Transverse colon (tissue), 4 donors: ENCODE measurements at regions not wholly inside any gene's neighbourhood (a gene's known extent, or its start where the extent isn't known, plus 50 kb on each side); places are given as distances from the start of the nearest gene placed in this dataset.

Experiments used
- DNase-seq: peaks from one replicate; pipeline ENCODE4 v3.0.0-alpha.2; 2019
- H3K27ac ChIP-seq, 4 donors: fragments of 200-600 bp; sonication (generic); 2 replicates each; pipeline ENCODE4 v1.5.1; 2016 to 2018; ENCODE audit warnings: inconsistent platforms in 4 of 4
- H3K27me3 ChIP-seq: fragments of 200-600 bp; sonication (generic); 2 replicates; pipeline ENCODE4 v1.5.1; 2017; ENCODE audit warnings: inconsistent platforms
- H3K36me3 ChIP-seq, 4 donors: fragments of 200-600 bp; sonication (generic); 2 replicates each; pipeline ENCODE4 v1.5.1; 2017 to 2019; ENCODE audit warnings: inconsistent platforms in 4 of 4
- H3K4me1 ChIP-seq, 4 donors: fragments of 200-600 bp; sonication (generic); 2 replicates each; pipeline ENCODE4 v1.5.1; 2017 to 2020; ENCODE audit warnings: inconsistent platforms in 4 of 4
- H3K4me3 ChIP-seq, 4 donors: fragments of 200-600 bp; sonication (generic); 1 replicate in 1 of 4; 2 replicates in 3 of 4; pipeline versions ENCODE4 v1.5.1 to v1.6.1; 2017 to 2019; ENCODE audit warnings: inconsistent platforms in 4 of 4
- H3K9me3 ChIP-seq, 2 donors: fragments of 200-600 bp; sonication (generic); 2 replicates each; pipeline ENCODE4 v1.5.1; 2017 to 2019; ENCODE audit warnings: inconsistent platforms in 2 of 2
- CTCF ChIP-seq, 5 experiments: fragments of 200-600 bp in 3 of 5; fragments of 450-650 bp in 2 of 5; sonication (generic) in 3 of 5; IDR thresholded peaks; 1 replicate in 2 of 5; 2 replicates in 3 of 5; pipeline ENCODE4 v1.5.1; 2016 to 2017; ENCODE audit warnings: antibody characterized with exemption in 5 of 5, inconsistent platforms in 3 of 5, mild to moderate bottlenecking in 2 of 5, moderate library complexity in 1 of 5
- EP300 ChIP-seq: sonication (generic); formaldehyde crosslinking; IDR thresholded peaks from one replicate; pipeline ENCODE4 v1.6.1; 2017; ENCODE audit warnings: antibody characterized with exemption, low read depth
- POLR2A ChIP-seq: fragments of 450-650 bp; IDR thresholded peaks from one replicate; pipeline ENCODE4 v1.6.1; 2016; ENCODE audit warnings: antibody characterized with exemption, mild to moderate bottlenecking, moderate library complexity
- POLR2AphosphoS5 ChIP-seq, 3 donors: sonication (generic); formaldehyde crosslinking; IDR thresholded peaks; one replicate each; pipeline ENCODE4 v1.6.1; 2016; ENCODE audit warnings: antibody characterized with exemption in 3 of 3
- WGBS, 2 donors: methylation state at CpG; one replicate each; pipeline ENCODE4 v1.1.5; 2018; ENCODE audit warnings: low coverage in 1 of 2; 5-methylcytosine and 5-hydroxymethylcytosine counted together
- in situ Hi-C, 4 donors: fragments of 200-750 bp; cut with MboI; loops; one replicate each; pipeline versions ENCODE4 v1.15.0 to v1.15.1; 2017; ENCODE audit warnings: low sequenced_read_pairs in 3 of 4, low pct_ligation_motif_present in 1 of 4, low pct_unique_long_range_greater_than_20kb in 1 of 4
- intact Hi-C: fragments of 100-400 bp; cut with DNase I; formaldehyde crosslinking; loops from one replicate; pipeline ENCODE4 v1.15.1; 2023; ENCODE audit warnings: low total_unique reads

GRCh38 chr2:145596416-145596815 is 1076.5 kb upstream of the ZEB2 start:
- 82 to 88% methylated on average over 3 of the region's 3 CpGs for WGBS, 2 donors
- in situ Hi-C loops (no loop called here), intact Hi-C loops (no loop called here)
- no peak overlapping the region for H3K4me3 ChIP-seq
- no peak for TF ChIP-seq POLR2A
- TF ChIP-seq EP300 = no peak
- TF ChIP-seq POLR2AphosphoS5 (IDR thresholded peaks at IDR 0.05) = no peak
- no peaks in the 10 kb centered on the region for H3K27me3 ChIP-seq
- no peaks in the 10 kb centered on the region for H3K9me3 ChIP-seq
- no peaks in the 10 kb centered on the region for H3K4me1 ChIP-seq
- DNase-seq = no peak
- no peak overlapping the region for H3K27ac ChIP-seq
- H3K36me3 ChIP-seq = no peaks in the 10 kb centered on the region

GRCh38 chr2:145595296-145595695 is 1075.4 kb upstream of the ZEB2 start:
- intact Hi-C loops = no loop called here
- H3K27me3 ChIP-seq = no peaks in the 10 kb centered on the region
- in situ Hi-C loops = no loop called here
- TF ChIP-seq CTCF (IDR thresholded peaks at IDR 0.05) (no peak), POLR2AphosphoS5 (IDR thresholded peaks at IDR 0.05) (no peak), POLR2A (no peak), EP300 (no peak)
- no peak for DNase-seq
- H3K4me3 ChIP-seq = no peak overlapping the region
- H3K4me1 ChIP-seq = no peaks in the 10 kb centered on the region
- H3K36me3 ChIP-seq = no peaks in the 10 kb centered on the region
- no peak overlapping the region for H3K27ac ChIP-seq
- 86 to 90% methylated on average over 3 of the region's 3 CpGs for WGBS, 2 donors
- no peaks in the 10 kb centered on the region for H3K9me3 ChIP-seq

DNA sequence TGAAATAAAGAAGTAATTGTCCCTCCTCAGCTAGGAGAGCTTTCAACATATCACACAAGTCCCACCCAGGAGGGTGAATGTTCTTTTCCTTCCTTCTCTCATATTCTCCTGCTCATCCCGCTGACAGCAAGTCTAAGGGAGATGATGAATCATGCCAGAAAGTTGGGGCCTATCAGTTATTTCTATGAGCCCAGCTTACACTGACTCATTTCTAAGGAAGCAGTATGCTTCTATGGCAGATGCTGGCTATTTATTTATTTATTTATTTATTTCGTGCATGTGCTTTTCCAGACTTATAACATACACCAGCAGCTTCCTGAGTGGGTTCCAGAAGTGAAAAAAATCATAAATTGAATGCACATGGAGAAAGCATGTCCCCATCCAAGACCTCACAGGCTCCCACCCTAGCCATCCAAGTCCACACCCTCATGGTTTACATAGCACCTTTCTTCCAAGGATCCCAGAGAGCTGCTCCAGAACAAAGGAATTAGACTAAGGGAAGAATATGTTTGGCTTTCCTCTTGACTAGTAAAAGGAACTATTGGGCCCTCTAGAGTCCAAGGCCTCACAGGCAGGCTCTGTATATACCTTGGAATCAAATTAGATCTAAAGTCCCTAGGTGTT is 1074.2 kb upstream of the ZEB2 start:
- no peaks in the 10 kb centered on the region for H3K9me3 ChIP-seq
- intact Hi-C loops (no loop called here), in situ Hi-C loops (no loop called here)
- 67% methylated on average over 2 of the region's 2 CpGs for WGBS, 2 donors
- no peak overlapping the region for H3K27ac ChIP-seq
- H3K36me3 ChIP-seq = no peaks in the 10 kb centered on the region
- TF ChIP-seq EP300 (no peak), POLR2A (no peak), CTCF (IDR thresholded peaks at IDR 0.05) (no peak), POLR2AphosphoS5 (IDR thresholded peaks at IDR 0.05) (no peak)
- H3K4me1 ChIP-seq = no peaks in the 10 kb centered on the region
- no peaks in the 10 kb centered on the region for H3K27me3 ChIP-seq
- DNase-seq = no peak
- H3K4me3 ChIP-seq = no peak overlapping the region

- H3K9me3 ChIP-seq = no peaks in the 10 kb centered on the region
- no peak overlapping the region for H3K4me3 ChIP-seq
- no peaks in the 10 kb centered on the region for H3K27me3 ChIP-seq
- TF ChIP-seq CTCF (IDR thresholded peaks at IDR 0.05) (no peak), EP300 (no peak)
- 60 to 88% methylated on average over 1 of the region's 1 CpG for WGBS, 2 donors
- H3K27ac ChIP-seq = no peak overlapping the region
- intact Hi-C loops = no loop called here
- H3K4me1 ChIP-seq = no peaks in the 10 kb centered on the region
- no peak for DNase-seq
- in situ Hi-C loops = no loop called here
- no peaks in the 10 kb centered on the region for H3K36me3 ChIP-seq
These were observed 1073.4 kb upstream of the ZEB2 start for GRCh38 chr2:145593280-145593679.

GRCh38 chr2:145592361-145592760 is 1072.4 kb upstream of the ZEB2 start:
- WGBS, 2 donors = 90 to 100% methylated on average over 1 of the region's 1 CpG
- in situ Hi-C loops (no loop called here), intact Hi-C loops (no loop called here)
- Histone ChIP-seq H3K4me3 (no peak overlapping the region), H3K9me3 (no peaks in the 10 kb centered on the region), H3K27ac (no peak overlapping the region), H3K4me1 (no peaks in the 10 kb centered on the region), H3K36me3 (no peaks in the 10 kb centered on the region), H3K27me3 (no peaks in the 10 kb centered on the region)
- no peak for DNase-seq
- TF ChIP-seq POLR2A (no peak), POLR2AphosphoS5 (IDR thresholded peaks at IDR 0.05) (no peak), EP300 (no peak), CTCF (IDR thresholded peaks at IDR 0.05) (no peak)
